ENCODE measurements at regions not wholly inside any gene's neighbourhood (a gene's known extent, or its start where the extent isn't known, plus 50 kb on each side); places are given as distances from the start of the nearest gene placed in this dataset.

- Histone ChIP-seq H3K9me3 (ENCODE audit: control extremely low read depth in 1 of 5, control insufficient read depth in 4 of 5, insufficient read depth in 2 of 5, low read depth in 1 of 5, low read length in 4 of 5) (peaks cover 0 to 1% (median 0%) of the 10 kb centered on the region in 5 experiments), H3K36me3 (ENCODE audit: control insufficient read depth in 4 of 4, insufficient read depth in 4 of 4, low read length in 3 of 4) (no peaks in the 10 kb centered on the region), H3K4me3 (ENCODE audit: control insufficient read depth in 1 of 7, extremely low read depth in 1 of 7, insufficient read depth in 4 of 7, low read depth in 2 of 7, low read length in 6 of 7) (no peak overlapping the region), H3K27me3 (replicated peaks in 2 of 5; ENCODE audit: control insufficient read depth in 4 of 5, insufficient read depth in 5 of 5, low read length in 4 of 5) (no peaks in the 10 kb centered on the region), H3K4me1 (ENCODE audit: control extremely low read depth in 1 of 4, control insufficient read depth in 4 of 4, insufficient read depth in 4 of 4, low read length in 3 of 4) (no peaks in the 10 kb centered on the region), H3K27ac (ENCODE audit: insufficient read depth in 1 of 2, low read depth in 1 of 2, low read length in 2 of 2, poor library complexity in 1 of 2, severe bottlenecking in 2 of 2) (no peak overlapping the region)
- ChIA-PET POLR2A (no interaction called here), CTCF (no interaction called here)
- no CpG with 5 or more reads among the region's 1 CpG for WGBS (ENCODE audit: insufficient coverage)
- no peak for DNase-seq
Observed at GRCh38 chr3:109897734-109898133, 560.4 kb upstream of the DPPA4 start.

DNA sequence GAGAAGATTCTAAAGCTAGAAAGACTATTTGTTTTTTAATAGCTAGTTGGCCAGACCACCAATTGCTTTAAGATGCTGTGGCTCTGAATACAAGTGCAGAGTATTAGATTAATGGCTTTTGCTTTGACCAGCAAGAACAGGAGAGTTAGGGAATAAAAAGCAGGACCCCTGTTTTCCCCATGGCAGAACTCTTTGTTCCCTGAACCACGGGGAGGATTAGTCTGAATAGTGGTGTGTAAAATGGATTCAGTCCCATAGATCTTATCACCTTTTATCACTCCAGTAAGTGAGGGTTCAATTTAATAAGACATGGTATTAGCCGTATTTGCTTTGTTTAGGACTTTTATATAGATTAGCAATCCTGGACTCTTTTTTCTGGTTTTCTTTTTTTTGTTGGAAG lies 562.6 kb upstream of the DPPA4 start:
- Histone ChIP-seq H3K4me3 (ENCODE audit: control insufficient read depth in 1 of 7, extremely low read depth in 1 of 7, insufficient read depth in 4 of 7, low read depth in 2 of 7, low read length in 6 of 7) (no peak overlapping the region), H3K4me1 (ENCODE audit: control extremely low read depth in 1 of 4, control insufficient read depth in 4 of 4, insufficient read depth in 4 of 4, low read length in 3 of 4) (no peaks in the 10 kb centered on the region), H3K27ac (ENCODE audit: insufficient read depth in 1 of 2, low read depth in 1 of 2, low read length in 2 of 2, poor library complexity in 1 of 2, severe bottlenecking in 2 of 2) (no peak overlapping the region), H3K27me3 (replicated peaks in 2 of 5; ENCODE audit: control insufficient read depth in 4 of 5, insufficient read depth in 5 of 5, low read length in 4 of 5) (no peaks in the 10 kb centered on the region), H3K9me3 (ENCODE audit: control extremely low read depth in 1 of 5, control insufficient read depth in 4 of 5, insufficient read depth in 2 of 5, low read depth in 1 of 5, low read length in 4 of 5) (no peaks in the 10 kb centered on the region), H3K36me3 (ENCODE audit: control insufficient read depth in 4 of 4, insufficient read depth in 4 of 4, low read length in 3 of 4) (no peaks in the 10 kb centered on the region)
- DNase-seq, result no peak
- ChIA-PET POLR2A (no interaction called here), CTCF (no interaction called here)
- WGBS (ENCODE audit: insufficient coverage), result no CpG with 5 or more reads among the region's 2 CpGs

- WGBS (ENCODE audit: insufficient coverage), result 57% methylated on average over 1 of the region's 1 CpG
- CTCF ChIA-PET, result no interaction called here
Observed at GRCh38 chr3:109900783-109901182, 563.4 kb upstream of the DPPA4 start.

GRCh38 chr3:109902549-109902948 lies 565.2 kb upstream of the DPPA4 start:
- no peak for DNase-seq
- Histone ChIP-seq H3K9me3 (ENCODE audit: control extremely low read depth in 1 of 5, control insufficient read depth in 4 of 5, insufficient read depth in 2 of 5, low read depth in 1 of 5, low read length in 4 of 5) (no peaks in the 10 kb centered on the region), H3K27ac (ENCODE audit: insufficient read depth in 1 of 2, low read depth in 1 of 2, low read length in 2 of 2, poor library complexity in 1 of 2, severe bottlenecking in 2 of 2) (no peak overlapping the region), H3K4me1 (ENCODE audit: control extremely low read depth in 1 of 4, control insufficient read depth in 4 of 4, insufficient read depth in 4 of 4, low read length in 3 of 4) (no peaks in the 10 kb centered on the region), H3K27me3 (replicated peaks in 2 of 5; ENCODE audit: control insufficient read depth in 4 of 5, insufficient read depth in 5 of 5, low read length in 4 of 5) (no peaks in the 10 kb centered on the region), H3K36me3 (ENCODE audit: control insufficient read depth in 4 of 4, insufficient read depth in 4 of 4, low read length in 3 of 4) (no peaks in the 10 kb centered on the region), H3K4me3 (ENCODE audit: control insufficient read depth in 1 of 7, extremely low read depth in 1 of 7, insufficient read depth in 4 of 7, low read depth in 2 of 7, low read length in 6 of 7) (no peak overlapping the region)
- POLR2A ChIA-PET, result interaction anchor here (1.0 kb wide), 1 partner anchor 18 kb away, joined by 4 read pairs; no protein-coding TSS in a partner anchor
- WGBS (ENCODE audit: insufficient coverage), result 93% methylated on average over 4 of the region's 4 CpGs
- CTCF ChIA-PET, result no interaction called here

More at GRCh38 chr3:109900783-109901182, 563.4 kb upstream of the DPPA4 start:
- no peaks in the 10 kb centered on the region for H3K27me3 ChIP-seq (replicated peaks in 2 of 5; ENCODE audit: control insufficient read depth in 4 of 5, insufficient read depth in 5 of 5, low read length in 4 of 5)
- H3K4me1 ChIP-seq (ENCODE audit: control extremely low read depth in 1 of 4, control insufficient read depth in 4 of 4, insufficient read depth in 4 of 4, low read length in 3 of 4), result no peaks in the 10 kb centered on the region
- no peak overlapping the region for H3K27ac ChIP-seq (ENCODE audit: insufficient read depth in 1 of 2, low read depth in 1 of 2, low read length in 2 of 2, poor library complexity in 1 of 2, severe bottlenecking in 2 of 2)
- H3K36me3 ChIP-seq (ENCODE audit: control insufficient read depth in 4 of 4, insufficient read depth in 4 of 4, low read length in 3 of 4), result no peaks in the 10 kb centered on the region
- H3K9me3 ChIP-seq (ENCODE audit: control extremely low read depth in 1 of 5, control insufficient read depth in 4 of 5, insufficient read depth in 2 of 5, low read depth in 1 of 5, low read length in 4 of 5), result no peaks in the 10 kb centered on the region
- no peak for DNase-seq
- no peak overlapping the region for H3K4me3 ChIP-seq (ENCODE audit: control insufficient read depth in 1 of 7, extremely low read depth in 1 of 7, insufficient read depth in 4 of 7, low read depth in 2 of 7, low read length in 6 of 7)
- POLR2A ChIA-PET, result no interaction called here

DNA sequence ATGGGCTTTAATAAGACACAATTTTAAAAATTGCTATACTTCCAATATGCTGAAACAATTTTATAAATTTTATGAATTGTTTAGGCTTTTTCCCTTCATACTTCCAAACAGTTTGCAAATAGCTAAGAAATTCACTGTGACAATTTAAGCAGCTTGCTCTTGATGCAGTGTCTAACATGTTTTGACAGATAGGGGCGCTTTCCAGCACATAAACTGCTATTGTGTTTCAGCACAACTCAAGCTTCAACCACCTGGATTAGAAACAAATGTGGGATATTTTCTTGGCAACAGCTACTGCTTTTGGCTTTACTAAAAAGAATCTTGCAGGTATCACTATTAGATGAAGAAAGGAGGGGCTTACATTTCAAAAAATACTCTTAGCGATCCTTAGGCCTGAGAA lies 565.8 kb upstream of the DPPA4 start:
- no peaks in the 10 kb centered on the region for H3K27me3 ChIP-seq (replicated peaks in 2 of 5; ENCODE audit: control insufficient read depth in 4 of 5, insufficient read depth in 5 of 5, low read length in 4 of 5)
- 90% methylated on average over 1 of the region's 2 CpGs for WGBS (ENCODE audit: insufficient coverage)
- POLR2A ChIA-PET, result interaction anchor here (1.0 kb wide), 1 partner anchor 17 kb away, joined by 4 read pairs; no protein-coding TSS in a partner anchor
- H3K9me3 ChIP-seq (ENCODE audit: control extremely low read depth in 1 of 5, control insufficient read depth in 4 of 5, insufficient read depth in 2 of 5, low read depth in 1 of 5, low read length in 4 of 5), result no peaks in the 10 kb centered on the region
- no peaks in the 10 kb centered on the region for H3K4me1 ChIP-seq (ENCODE audit: control extremely low read depth in 1 of 4, control insufficient read depth in 4 of 4, insufficient read depth in 4 of 4, low read length in 3 of 4)
- no peaks in the 10 kb centered on the region for H3K36me3 ChIP-seq (ENCODE audit: control insufficient read depth in 4 of 4, insufficient read depth in 4 of 4, low read length in 3 of 4)
- DNase-seq, result no peak
- no peak overlapping the region for H3K27ac ChIP-seq (ENCODE audit: insufficient read depth in 1 of 2, low read depth in 1 of 2, low read length in 2 of 2, poor library complexity in 1 of 2, severe bottlenecking in 2 of 2)
- H3K4me3 ChIP-seq (ENCODE audit: control insufficient read depth in 1 of 7, extremely low read depth in 1 of 7, insufficient read depth in 4 of 7, low read depth in 2 of 7, low read length in 6 of 7), result no peak overlapping the region
- CTCF ChIA-PET, result no interaction called here

DNA sequence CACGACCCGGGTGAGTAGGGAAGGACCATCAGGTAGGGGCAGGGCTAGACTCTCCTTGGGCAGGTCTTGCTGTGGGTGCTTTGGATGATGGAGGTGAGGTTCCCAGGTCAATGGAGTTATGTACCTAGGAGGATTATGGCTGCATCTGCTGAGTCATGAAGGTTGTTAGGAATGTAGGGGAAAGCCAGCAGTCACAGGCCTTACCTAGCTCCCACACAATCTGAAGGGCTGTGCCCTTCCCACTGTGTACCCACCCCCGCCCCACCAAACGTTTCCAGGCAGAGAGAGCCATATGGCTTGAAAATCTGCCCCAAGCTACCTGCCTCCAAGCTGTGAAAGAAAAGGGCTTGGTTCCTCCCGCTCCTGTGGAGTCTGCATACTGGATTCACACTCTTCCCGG lies 573.4 kb upstream of the DPPA4 start:
- peaks cover 0 to 3% (median 0%) of the 10 kb centered on the region in 5 experiments for H3K9me3 ChIP-seq (ENCODE audit: control extremely low read depth in 1 of 5, control insufficient read depth in 4 of 5, insufficient read depth in 2 of 5, low read depth in 1 of 5, low read length in 4 of 5)
- DNase-seq, result no peak
- no peaks in the 10 kb centered on the region for H3K36me3 ChIP-seq (ENCODE audit: control insufficient read depth in 4 of 4, insufficient read depth in 4 of 4, low read length in 3 of 4)
- no peaks in the 10 kb centered on the region for H3K27me3 ChIP-seq (replicated peaks in 2 of 5; ENCODE audit: control insufficient read depth in 4 of 5, insufficient read depth in 5 of 5, low read length in 4 of 5)
- H3K27ac ChIP-seq (ENCODE audit: insufficient read depth in 1 of 2, low read depth in 1 of 2, low read length in 2 of 2, poor library complexity in 1 of 2, severe bottlenecking in 2 of 2), result no peak overlapping the region
- H3K4me1 ChIP-seq (ENCODE audit: control extremely low read depth in 1 of 4, control insufficient read depth in 4 of 4, insufficient read depth in 4 of 4, low read length in 3 of 4), result no peaks in the 10 kb centered on the region
- ChIA-PET POLR2A (no interaction called here), CTCF (no interaction called here)
- WGBS (ENCODE audit: insufficient coverage), result 82% methylated on average over 3 of the region's 6 CpGs
- H3K4me3 ChIP-seq (ENCODE audit: control insufficient read depth in 1 of 7, extremely low read depth in 1 of 7, insufficient read depth in 4 of 7, low read depth in 2 of 7, low read length in 6 of 7), result no peak overlapping the region

DNA sequence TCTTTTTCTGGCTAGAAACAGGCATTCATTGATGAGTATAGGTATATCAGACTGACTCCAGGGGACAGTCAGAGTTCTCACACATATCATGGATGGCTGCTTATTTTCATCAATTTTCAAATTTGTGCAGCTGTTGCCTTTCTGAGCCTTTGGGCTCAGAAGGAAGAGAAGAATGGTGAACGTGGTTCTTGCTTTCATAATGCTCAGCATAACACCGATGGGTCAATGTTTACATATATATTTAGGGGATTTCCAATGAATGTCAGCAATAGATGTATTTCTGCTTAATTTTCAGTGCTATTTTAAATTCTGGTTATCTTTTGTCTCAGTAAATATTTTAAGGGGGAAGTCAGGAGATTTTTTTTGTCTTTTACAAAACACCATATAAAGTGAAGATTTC lies 581.4 kb upstream of the DPPA4 start:
- Histone ChIP-seq H3K9me3 (ENCODE audit: control extremely low read depth in 1 of 5, control insufficient read depth in 4 of 5, insufficient read depth in 2 of 5, low read depth in 1 of 5, low read length in 4 of 5) (peaks cover 0 to 2% (median 0%) of the 10 kb centered on the region in 5 experiments), H3K36me3 (ENCODE audit: control insufficient read depth in 4 of 4, insufficient read depth in 4 of 4, low read length in 3 of 4) (no peaks in the 10 kb centered on the region), H3K27ac (ENCODE audit: insufficient read depth in 1 of 2, low read depth in 1 of 2, low read length in 2 of 2, poor library complexity in 1 of 2, severe bottlenecking in 2 of 2) (no peak overlapping the region), H3K4me1 (ENCODE audit: control extremely low read depth in 1 of 4, control insufficient read depth in 4 of 4, insufficient read depth in 4 of 4, low read length in 3 of 4) (no peaks in the 10 kb centered on the region), H3K4me3 (ENCODE audit: control insufficient read depth in 1 of 7, extremely low read depth in 1 of 7, insufficient read depth in 4 of 7, low read depth in 2 of 7, low read length in 6 of 7) (no peak overlapping the region), H3K27me3 (replicated peaks in 2 of 5; ENCODE audit: control insufficient read depth in 4 of 5, insufficient read depth in 5 of 5, low read length in 4 of 5) (no peaks in the 10 kb centered on the region)
- CTCF ChIA-PET, result no interaction called here
- WGBS (ENCODE audit: insufficient coverage), result no CpG with 5 or more reads among the region's 2 CpGs
- POLR2A ChIA-PET, result no interaction called here
- no peak for DNase-seq

Measured in common myeloid progenitor, CD34-positive (primary cell).